ENCODE measurements at regions not wholly inside any gene's neighbourhood (a gene's known extent, or its start where the extent isn't known, plus 50 kb on each side); places are given as distances from the start of the nearest gene placed in this dataset.

GRCh38 chr2:136167721-136168475 is 49.9 kb upstream of the CXCR4 start:
- no peaks in the 10 kb centered on the region for H3K9me3 Mint-ChIP-seq
- H3K27ac Mint-ChIP-seq: peak overlapping the region; percentile 17
- H3K4me1 Mint-ChIP-seq (ENCODE audit: unreplicated experiment): peaks cover 16% of the 10 kb centered on the region
- TF ChIP-seq CTCF (conservative IDR thresholded peaks at IDR 0.05): no peak
- DNase-seq (ENCODE audit: extremely low spot score, unreplicated experiment): no peak
- no peaks in the 10 kb centered on the region for H3K36me3 Mint-ChIP-seq
- H3K4me3 Mint-ChIP-seq: no peak overlapping the region
- H3K27me3 Mint-ChIP-seq: peaks cover 10% of the 10 kb centered on the region

Measured in type B pancreatic cell (in vitro differentiated cells).